ACHN (cell line): ENCODE measurements at regions not wholly inside any gene's neighbourhood (a gene's known extent, or its start where the extent isn't known, plus 50 kb on each side); places are given as distances from the start of the nearest gene placed in this dataset.
"Not testable (repeated sequence)": the region's sequence is repeated elsewhere in the genome, so short reads cannot be mapped to it uniquely, and the experiment has no call there.

Experiments used
- DNase-seq: peaks from one replicate; pipeline ENCODE4 v3.0.0-alpha.2; 2015
- in situ Hi-C: cut with HindIII; loops from 2 replicates; pipeline ENCODE4 v1.10.0; 2017; ENCODE audit warnings: low sequenced_read_pairs, low pct_ligation_motif_present, low pct_unique_long_range_greater_than_20kb

DNA sequence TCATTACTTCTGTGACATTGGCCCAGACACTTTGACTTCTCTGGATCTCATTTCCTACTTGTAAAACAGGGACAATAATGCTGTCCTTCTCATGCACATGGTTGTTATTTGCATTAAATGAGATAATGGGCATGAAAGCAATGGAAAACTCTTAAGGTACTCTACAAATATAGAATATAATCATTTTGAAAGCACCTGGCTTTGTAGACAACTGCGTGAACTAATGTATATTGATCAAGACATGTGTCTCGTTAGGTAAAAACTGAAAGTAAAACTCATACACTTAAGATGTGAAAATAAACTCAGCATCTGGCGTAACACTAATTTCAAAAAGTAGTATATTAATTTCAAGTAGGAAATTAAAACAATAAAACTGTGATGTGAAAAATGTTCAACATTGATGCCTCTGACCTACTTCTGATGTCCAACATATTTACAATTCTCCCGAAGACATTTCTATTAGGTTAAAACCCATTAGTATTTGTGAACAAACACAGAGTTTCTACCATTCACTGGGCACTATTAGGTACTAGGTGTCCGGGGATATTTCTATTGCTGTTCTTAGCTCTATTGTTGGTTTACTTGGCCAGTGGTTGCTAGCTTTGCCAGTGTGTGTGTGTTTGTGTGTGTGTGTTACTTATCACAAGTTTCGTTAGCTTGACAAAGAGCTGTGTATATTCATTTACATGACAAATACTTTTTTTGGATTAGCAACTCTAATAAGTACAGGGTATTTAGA, 220.5 kb downstream of the KCNRG start:
- in situ Hi-C loops: no loop called here
- no peak for DNase-seq

DNA sequence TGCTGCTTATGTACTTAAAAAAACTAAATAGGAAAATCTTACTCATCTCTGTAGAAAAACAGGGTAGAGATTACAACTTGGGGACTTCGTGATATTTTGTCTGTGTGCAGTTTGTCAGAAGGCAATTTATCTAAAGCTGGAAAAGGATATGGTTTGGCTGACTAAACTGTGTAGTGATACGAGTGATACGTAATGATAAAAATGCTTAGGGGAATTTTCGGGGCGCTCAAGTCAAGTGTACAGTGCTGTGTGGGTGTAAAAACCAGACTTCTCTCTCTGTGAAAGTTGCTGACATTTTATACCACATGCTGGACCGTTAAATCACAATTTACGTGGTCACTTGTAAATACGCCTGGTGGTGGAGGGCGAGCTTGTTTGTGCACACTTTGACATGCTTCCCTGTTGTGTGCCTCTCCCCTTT, 221.7 kb downstream of the KCNRG start:
- DNase-seq: no peak
- in situ Hi-C loops: no loop called here

GRCh38 chr13:50238922-50239321, 223.7 kb downstream of the KCNRG start:
- no peak for DNase-seq
- in situ Hi-C loops: no loop called here

GRCh38 chr13:50241479-50241878, 226.2 kb downstream of the KCNRG start:
- in situ Hi-C loops: no loop called here
- no peak for DNase-seq

- DNase-seq: no peak
- in situ Hi-C loops: no loop called here
Observed at GRCh38 chr13:50243931-50244330, 228.7 kb downstream of the KCNRG start.

GRCh38 chr13:50244355-50244712, 229.1 kb downstream of the KCNRG start:
- DNase-seq: no peak
- in situ Hi-C loops: no loop called here

DNA sequence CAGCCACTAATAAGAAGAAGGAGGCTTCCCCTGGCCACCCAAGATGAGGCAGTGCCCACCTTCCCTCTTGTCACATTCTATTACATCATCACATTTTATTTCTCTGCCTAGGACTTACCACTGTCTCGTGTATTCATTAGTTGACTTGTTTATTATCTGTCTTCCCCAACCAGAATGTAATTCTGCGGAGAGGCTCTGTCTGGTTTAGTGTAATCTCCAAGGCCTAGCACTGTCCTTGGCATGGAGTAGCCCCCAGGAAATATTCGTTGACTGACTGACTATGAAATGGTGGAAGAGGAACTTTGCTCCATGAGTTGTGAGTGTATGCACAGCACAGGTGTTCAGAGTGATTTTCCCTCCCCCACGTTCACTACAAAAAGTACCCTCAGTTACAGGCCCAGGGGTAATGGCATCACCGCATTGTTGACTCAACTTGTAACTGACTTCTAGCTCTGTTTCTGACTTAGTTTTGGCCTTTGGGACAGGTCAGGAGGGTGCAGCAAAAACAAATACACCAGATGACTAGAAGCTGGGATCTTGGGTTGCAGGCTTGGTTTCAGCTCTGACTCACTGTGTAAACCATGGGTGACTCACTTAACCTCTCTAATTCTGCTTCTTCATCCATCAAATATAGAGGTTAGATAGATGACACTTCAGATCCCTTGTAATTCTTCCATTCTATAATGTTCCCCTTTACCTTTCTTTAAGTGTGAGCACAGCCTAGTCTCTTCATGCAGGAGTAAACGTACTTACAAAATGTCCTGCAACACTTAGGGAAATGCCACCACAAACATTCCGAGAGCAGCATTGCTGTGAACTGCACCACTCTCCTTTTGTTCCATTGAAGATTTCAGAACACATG, 229.7 kb downstream of the KCNRG start:
- peak; percentile 83 for DNase-seq
- in situ Hi-C loops: no loop called here

DNA sequence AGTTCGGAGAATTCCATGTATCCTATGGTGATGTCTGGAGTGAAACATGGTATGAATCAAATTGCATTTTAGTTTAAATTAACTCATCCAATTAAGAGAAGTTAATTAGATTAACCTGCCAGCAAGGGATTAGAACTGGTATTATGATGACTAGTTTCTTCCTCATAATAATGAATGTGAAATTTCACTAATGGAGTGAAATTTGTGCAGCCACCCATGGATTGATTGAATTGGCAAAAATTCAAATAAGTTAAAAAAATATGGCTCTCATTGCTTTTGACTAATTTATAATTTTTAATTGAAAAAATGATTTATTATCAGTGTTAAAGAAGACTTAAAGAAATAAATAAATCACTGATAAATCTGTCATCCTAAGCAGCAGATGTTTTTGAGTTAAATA, 232.0 kb downstream of the KCNRG start:
- in situ Hi-C loops: no loop called here
- no peak for DNase-seq

DNA sequence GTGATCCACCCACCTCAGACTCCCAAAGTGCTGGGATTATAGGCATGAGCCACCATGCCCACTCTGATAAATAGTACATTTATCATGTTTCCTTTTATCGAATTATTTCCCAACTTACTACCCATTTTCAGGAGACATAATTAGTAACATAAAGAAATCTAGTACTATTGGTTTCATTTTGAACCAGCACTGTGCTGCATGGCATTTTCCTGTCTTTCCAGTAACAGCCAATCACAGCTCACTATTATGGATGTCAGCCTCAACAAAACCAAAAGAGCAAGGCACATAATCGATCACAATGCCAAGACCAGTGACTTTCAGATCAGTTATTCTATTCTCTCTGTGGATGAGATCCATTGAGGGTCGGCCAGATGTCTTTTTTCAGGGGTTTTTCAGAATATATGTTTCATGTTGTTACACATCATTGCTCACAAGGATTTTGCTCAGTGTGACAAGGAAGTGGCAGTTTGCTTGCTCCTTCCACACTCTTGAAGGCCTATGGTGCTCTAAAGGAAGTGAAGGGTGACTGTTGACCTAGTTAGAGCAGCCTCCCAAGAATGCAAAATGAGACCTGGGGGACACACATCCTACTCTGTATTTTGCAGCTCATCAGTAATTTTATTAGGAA, 233.4 kb downstream of the KCNRG start:
- in situ Hi-C loops: no loop called here
- no peak for DNase-seq

GRCh38 chr13:50249144-50249521, 233.9 kb downstream of the KCNRG start:
- in situ Hi-C loops: no loop called here
- no peak for DNase-seq

- no peak for DNase-seq
- in situ Hi-C loops: no loop called here
Observed at GRCh38 chr13:50250401-50250800, 235.2 kb downstream of the KCNRG start.

DNA sequence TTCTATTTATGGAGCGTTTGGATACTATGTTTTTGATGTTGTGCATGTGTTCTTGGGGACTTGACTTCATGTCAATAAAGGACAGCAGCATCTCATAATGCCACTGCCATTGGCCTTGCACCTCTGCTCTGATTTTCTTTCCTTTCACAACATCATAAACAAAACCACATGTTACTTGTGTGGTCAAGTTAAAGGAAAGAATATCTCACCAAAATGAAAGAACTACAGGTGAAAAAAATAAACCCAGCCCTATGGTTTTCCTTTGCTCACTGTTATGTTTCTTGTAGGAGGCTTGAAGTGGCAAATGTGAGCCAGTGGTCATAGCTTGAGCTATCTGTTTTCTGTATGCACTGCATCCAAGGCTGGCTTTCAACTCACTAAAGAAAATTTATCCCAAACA, 240.4 kb downstream of the KCNRG start:
- DNase-seq: no peak
- in situ Hi-C loops: no loop called here

- in situ Hi-C loops, DNase-seq: not testable (repeated sequence)
Observed at GRCh38 chr13:50256536-50257321, 241.5 kb downstream of the KCNRG start.

GRCh38 chr13:50257646-50258045, 242.4 kb downstream of the KCNRG start:
- in situ Hi-C loops: no loop called here
- no peak for DNase-seq

DNA sequence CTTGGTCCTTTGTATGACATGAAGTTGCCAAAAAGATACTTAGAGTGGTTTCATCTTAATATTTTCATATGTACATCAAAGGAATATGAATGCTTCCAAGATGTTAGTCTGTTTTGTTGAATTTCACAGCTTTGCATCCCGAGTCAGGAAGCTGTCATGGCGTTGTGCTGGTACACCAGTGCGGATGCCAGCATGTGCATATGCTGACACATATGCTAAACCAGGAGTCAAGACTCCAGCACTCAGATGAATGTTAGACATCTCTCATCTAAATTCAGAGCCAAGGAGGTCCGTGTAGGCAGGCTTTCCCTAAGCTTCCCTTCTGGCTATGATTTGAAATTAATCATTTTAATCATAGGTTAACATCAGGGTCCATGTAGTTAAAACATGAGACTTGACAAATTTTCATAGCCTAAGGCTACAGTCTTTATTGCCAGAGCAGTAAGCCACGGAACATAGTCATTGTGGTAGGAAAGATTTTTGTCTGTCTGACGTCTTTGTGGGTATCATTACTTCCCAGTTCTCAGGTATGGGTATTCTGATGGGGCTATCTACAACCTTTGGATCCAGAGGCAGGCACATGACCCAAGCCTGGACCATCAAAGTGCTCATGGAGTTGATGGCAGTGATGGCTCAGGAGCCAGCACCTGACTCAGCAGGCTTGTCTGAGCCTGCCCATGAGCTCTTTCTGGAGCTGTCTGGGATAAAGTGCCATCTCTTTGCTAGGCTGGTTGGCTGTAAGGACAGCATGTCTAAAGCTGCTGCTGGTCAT, 246.1 kb downstream of the KCNRG start:
- in situ Hi-C loops: no loop called here
- DNase-seq: no peak

GRCh38 chr13:50267066-50267465, 251.8 kb downstream of the KCNRG start:
- in situ Hi-C loops: no loop called here

DNA sequence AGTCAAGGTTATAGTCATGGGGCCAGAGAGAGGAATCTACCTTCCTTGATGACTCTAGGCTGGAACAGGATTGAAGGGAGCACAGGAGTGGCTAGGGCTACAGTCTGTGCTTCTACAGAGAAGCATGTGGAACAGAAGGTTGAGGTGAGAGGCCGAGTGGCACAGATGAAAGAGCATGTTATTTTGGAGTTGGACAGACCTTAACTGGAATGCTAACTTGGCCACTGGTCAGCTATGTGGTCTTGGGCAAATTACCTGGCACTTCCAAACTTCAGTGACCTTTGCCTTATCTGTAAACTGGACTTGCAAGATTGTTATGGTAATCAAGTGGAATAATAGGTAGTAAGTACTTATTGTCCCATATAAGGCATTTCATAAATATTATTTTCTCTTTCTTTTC, 252.7 kb downstream of the KCNRG start:
- in situ Hi-C loops: no loop called here
- DNase-seq: no peak

More at GRCh38 chr13:50267066-50267465, 251.8 kb downstream of the KCNRG start:
- no peak for DNase-seq

DNA sequence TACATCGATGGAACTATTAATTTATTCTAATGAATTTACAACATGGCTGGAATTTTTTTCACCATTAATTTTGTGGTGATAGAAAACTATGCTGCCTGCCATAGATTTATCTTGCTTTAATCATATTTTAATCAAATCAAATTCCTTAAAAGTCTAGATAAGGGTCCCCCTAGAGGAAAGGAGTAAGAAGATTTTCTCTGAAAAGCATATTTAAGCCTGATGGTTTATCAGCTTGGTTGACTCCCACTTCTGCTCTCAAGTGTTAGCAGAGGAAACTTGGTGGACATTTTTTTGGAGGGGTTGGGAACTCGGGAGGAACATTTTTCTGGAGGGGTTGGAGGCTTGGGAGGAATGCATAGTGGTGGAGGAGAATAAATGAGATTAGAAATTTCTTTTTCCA, 253.3 kb downstream of the KCNRG start:
- in situ Hi-C loops: no loop called here
- no peak for DNase-seq
